NB4 (cell line): ENCODE measurements at regions not wholly inside any gene's neighbourhood (a gene's known extent, or its start where the extent isn't known, plus 50 kb on each side); places are given as distances from the start of the nearest gene placed in this dataset.

ENCODE experiments used
- CTCF ChIP-seq: IDR thresholded peaks from one replicate; pipeline ENCODE4 v1.5.1; 2012; ENCODE audit warnings: low read depth, low read length
- MAX ChIP-seq: IDR thresholded peaks from 2 replicates; pipeline ENCODE4 v1.6.1; 2011; ENCODE audit warnings: low read depth, low read length
- POLR2A ChIP-seq: IDR thresholded peaks from 2 replicates; pipeline ENCODE4 v1.6.1; 2011; ENCODE audit warnings: mild to moderate bottlenecking; ENCODE audit not compliant: insufficient read length; ENCODE audit errors: extremely low read depth

- no peak for TF ChIP-seq CTCF
- no peak for TF ChIP-seq POLR2A
- no peak for TF ChIP-seq MAX
Observed at GRCh38 chr15:61344293-61344692, 115.2 kb upstream of the RORA start.
